ENCODE measurements at regions not wholly inside any gene's neighbourhood (a gene's known extent, or its start where the extent isn't known, plus 50 kb on each side); places are given as distances from the start of the nearest gene placed in this dataset.

DNA sequence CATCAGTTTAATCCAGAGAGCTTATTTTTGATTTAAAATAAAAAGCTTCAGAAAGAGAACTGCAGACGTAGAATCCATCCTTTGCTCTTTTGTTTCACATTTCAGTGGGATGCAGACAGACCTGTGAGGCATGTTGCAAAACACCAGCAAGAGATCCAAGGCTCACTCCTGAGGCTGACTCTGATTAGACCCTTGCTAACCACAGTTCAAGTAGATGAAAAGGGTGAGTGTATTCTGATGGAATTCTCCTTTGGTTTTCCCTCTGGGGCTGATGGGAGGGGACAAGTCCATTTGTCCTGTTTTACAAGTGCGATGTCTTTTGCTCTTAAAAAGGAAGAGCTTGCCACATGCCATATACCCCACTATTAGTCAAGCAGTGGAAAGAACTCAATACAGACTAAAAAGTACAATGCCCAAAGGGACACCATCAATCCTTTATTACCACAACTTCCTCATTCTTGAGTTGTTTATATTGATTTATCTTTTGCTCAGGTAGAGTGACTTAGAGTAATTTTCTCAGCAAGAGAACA, 772.7 kb downstream of the MAFB start:
- no peak for TF ChIP-seq CTCF (conservative IDR thresholded peaks at IDR 0.05; ENCODE audit: control insufficient read depth, insufficient read depth, low read depth, low read length)
- DNase-seq (ENCODE audit: low read depth): no peak
- no peak overlapping the region for H3K4me3 ChIP-seq (ENCODE audit: control insufficient read depth, low read depth, low read length)

DNA sequence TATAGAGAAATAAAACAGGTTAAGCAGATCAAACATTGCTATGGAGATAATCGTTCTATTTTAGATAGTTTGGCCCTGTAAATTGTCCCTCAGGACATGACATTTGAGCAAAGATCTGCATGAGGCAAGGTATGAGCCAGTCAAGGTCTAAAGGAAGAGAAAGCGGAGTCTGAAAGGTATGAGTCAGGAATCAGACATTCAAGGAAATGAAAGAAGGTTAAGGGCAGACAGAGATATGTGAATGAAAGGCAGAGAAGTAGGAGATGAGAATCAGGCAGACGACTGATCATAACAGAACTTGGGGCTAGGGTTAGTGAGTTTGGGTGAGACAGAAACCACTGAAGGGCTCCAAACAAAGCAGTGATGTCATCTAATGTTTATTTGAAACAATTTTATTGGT, 775.8 kb downstream of the MAFB start:
- TF ChIP-seq CTCF (conservative IDR thresholded peaks at IDR 0.05; ENCODE audit: control insufficient read depth, insufficient read depth, low read depth, low read length): no peak
- H3K4me3 ChIP-seq (ENCODE audit: control insufficient read depth, low read depth, low read length): no peak overlapping the region
- DNase-seq (ENCODE audit: low read depth): no peak

- no peak overlapping the region for H3K4me3 ChIP-seq (ENCODE audit: control insufficient read depth, low read depth, low read length)
- no peak for TF ChIP-seq CTCF (conservative IDR thresholded peaks at IDR 0.05; ENCODE audit: control insufficient read depth, insufficient read depth, low read depth, low read length)
- DNase-seq (ENCODE audit: low read depth): no peak
Observed at GRCh38 chr20:39911497-39911896, 777.5 kb downstream of the MAFB start.

GRCh38 chr20:39910536-39910935, 778.5 kb downstream of the MAFB start:
- H3K4me3 ChIP-seq (ENCODE audit: control insufficient read depth, low read depth, low read length): no peak overlapping the region
- no peak for DNase-seq (ENCODE audit: low read depth)
- TF ChIP-seq CTCF (conservative IDR thresholded peaks at IDR 0.05; ENCODE audit: control insufficient read depth, insufficient read depth, low read depth, low read length): no peak

DNA sequence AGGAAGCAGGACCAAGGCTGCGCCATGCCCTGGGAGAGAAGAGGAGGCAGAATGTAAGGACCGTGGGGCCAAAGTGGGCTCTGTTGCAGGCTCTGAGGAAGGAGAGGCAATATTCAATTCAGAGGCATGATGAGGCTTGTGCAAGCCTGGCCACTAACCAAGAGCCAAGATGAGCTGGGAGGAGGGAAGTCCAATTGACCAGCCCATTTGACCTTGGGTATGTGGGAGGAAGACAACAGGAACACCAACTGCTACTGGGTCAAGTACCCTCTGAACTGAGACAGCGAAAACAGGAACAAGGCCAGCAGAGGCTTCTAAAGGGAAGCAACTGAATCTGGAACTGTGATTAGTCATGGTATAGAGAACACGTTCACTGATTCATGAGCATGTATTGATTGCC, 779.6 kb downstream of the MAFB start:
- TF ChIP-seq CTCF (conservative IDR thresholded peaks at IDR 0.05; ENCODE audit: control insufficient read depth, insufficient read depth, low read depth, low read length): no peak
- no peak for DNase-seq (ENCODE audit: low read depth)
- no peak overlapping the region for H3K4me3 ChIP-seq (ENCODE audit: control insufficient read depth, low read depth, low read length)

DNA sequence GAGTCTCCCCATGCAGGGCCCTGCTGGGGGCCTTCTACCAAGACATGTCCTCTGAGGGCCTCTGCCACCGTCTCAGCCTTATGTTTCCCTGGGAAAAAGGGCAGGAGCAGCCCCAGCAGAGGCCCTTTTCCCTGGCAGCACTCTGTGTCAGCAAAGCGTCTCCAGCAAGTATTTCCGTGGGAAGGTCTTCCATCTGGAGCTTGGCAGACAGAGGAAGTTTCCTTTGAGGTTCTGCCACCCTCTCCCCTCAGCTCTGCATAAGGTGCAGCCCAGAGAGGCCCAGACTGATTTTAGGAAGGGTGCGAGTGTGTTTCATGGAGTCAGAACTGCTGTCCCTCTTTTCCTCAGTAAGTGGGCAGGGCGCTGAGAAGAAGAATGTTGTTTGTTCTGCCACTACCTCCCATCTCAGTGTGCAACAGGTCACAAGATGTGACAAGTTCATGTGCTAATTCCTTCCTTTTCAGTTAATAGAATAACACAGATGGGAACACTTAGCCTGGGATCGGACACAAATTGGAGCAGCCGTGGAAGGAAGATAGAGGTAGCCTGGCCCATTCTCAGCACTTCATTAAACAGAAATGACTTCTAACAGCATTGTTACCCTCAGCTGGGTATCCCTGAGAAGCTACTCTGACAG, 784.4 kb downstream of the MAFB start:
- H3K4me3 ChIP-seq (ENCODE audit: control insufficient read depth, low read depth, low read length): no peak overlapping the region
- TF ChIP-seq CTCF (conservative IDR thresholded peaks at IDR 0.05; ENCODE audit: control insufficient read depth, insufficient read depth, low read depth, low read length): no peak
- no peak for DNase-seq (ENCODE audit: low read depth)
